Testis (tissue), 2 donors: ENCODE measurements at regions not wholly inside any gene's neighbourhood (a gene's known extent, or its start where the extent isn't known, plus 50 kb on each side); places are given as distances from the start of the nearest gene placed in this dataset.

Experiments
- CTCF ChIP-seq, 3 experiments: fragments of 450-650 bp in 2 of 3; fragments of 200-600 bp in 1 of 3; sonication (generic) in 1 of 3; IDR thresholded peaks; one replicate each; pipeline ENCODE4 v1.5.1; 2016 to 2019; ENCODE audit warnings: antibody characterized with exemption in 3 of 3, mild to moderate bottlenecking in 2 of 3, moderate library complexity in 1 of 3
- POLR2A ChIP-seq: fragments of 450-650 bp; IDR thresholded peaks from one replicate; pipeline ENCODE4 v1.6.1; 2017; ENCODE audit warnings: antibody characterized with exemption, mild to moderate bottlenecking, moderate library complexity

DNA sequence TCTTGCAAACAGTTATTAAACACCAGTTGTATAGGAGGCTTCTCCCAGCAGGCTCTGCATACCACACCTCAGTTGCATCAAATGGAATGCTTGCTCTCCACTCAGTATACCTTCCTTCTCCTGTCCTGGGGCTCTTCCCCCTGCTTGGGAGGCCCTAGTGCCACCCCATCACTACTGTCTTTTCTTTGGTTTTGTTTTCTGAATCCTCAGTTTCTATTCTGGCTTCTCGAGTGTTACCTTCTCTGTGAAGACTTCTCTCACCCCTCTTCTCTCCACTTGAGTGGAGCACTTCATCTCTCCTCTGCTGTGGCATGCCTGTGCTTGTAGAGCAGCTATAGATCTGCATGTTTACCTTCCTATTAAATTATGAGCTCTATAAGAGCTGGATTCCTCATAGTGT, 75.7 kb upstream of the TPRG1 start:
- TF ChIP-seq POLR2A: no peak
- TF ChIP-seq CTCF (IDR thresholded peaks at IDR 0.05): no peak
